IMR-90 (cell line): ENCODE measurements at regions not wholly inside any gene's neighbourhood (a gene's known extent, or its start where the extent isn't known, plus 50 kb on each side); places are given as distances from the start of the nearest gene placed in this dataset.

Source experiments
- CEBPB ChIP-seq: IDR thresholded peaks from 2 replicates; pipeline ENCODE4 v1.6.1; 2012; ENCODE audit warnings: low read depth, low read length, improper control_type of control experiment
- CHD1 ChIP-seq: IDR thresholded peaks from 2 replicates; pipeline ENCODE4 v1.6.1; 2012; ENCODE audit warnings: low read depth, low read length, improper control_type of control experiment
- MXI1 ChIP-seq: IDR thresholded peaks from 2 replicates; pipeline ENCODE4 v1.6.1; 2012; ENCODE audit warnings: low read depth, mild to moderate bottlenecking, low read length, moderate library complexity, borderline replicate concordance
- POLR2A ChIP-seq: IDR thresholded peaks from 2 replicates; pipeline ENCODE4 v1.6.1; 2012; ENCODE audit warnings: mild to moderate bottlenecking, low read depth, low read length
- SMC3 ChIP-seq: fragments of 150-350 bp; IDR thresholded peaks from 2 replicates; pipeline ENCODE4 v1.6.1; 2016; ENCODE audit warnings: low read depth, mild to moderate bottlenecking, antibody characterized with exemption, low read length, moderate library complexity
- TF ChIP-seq, protein P1 (sequence below): conservative IDR thresholded peaks from 2 replicates; pipeline ENCODE4 v1.5.1; 2012; ENCODE audit warnings: mild to moderate bottlenecking, low read depth, low read length, improper control_type of control experiment

DNA sequence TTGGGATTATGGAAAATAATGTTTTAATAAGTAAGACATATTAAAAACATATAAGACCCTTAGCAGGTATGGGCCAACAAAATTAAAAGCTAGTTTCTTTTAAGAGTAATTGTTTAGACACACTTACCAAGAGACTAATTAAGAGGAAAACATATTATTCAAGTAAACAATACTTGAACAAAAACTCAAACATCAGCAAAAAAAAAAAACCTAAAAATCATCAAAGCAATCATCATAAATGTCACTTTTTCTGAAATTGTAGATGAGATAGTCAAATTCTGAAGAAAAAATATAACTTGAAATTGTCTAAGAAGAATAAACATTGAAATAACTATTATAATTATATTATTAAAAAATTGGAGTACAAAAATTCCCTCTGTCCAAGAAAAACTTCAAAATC is 1318.2 kb downstream of the ZPLD1 start:
- no peak for TF ChIP-seq POLR2A
- TF ChIP-seq, protein P1, sequence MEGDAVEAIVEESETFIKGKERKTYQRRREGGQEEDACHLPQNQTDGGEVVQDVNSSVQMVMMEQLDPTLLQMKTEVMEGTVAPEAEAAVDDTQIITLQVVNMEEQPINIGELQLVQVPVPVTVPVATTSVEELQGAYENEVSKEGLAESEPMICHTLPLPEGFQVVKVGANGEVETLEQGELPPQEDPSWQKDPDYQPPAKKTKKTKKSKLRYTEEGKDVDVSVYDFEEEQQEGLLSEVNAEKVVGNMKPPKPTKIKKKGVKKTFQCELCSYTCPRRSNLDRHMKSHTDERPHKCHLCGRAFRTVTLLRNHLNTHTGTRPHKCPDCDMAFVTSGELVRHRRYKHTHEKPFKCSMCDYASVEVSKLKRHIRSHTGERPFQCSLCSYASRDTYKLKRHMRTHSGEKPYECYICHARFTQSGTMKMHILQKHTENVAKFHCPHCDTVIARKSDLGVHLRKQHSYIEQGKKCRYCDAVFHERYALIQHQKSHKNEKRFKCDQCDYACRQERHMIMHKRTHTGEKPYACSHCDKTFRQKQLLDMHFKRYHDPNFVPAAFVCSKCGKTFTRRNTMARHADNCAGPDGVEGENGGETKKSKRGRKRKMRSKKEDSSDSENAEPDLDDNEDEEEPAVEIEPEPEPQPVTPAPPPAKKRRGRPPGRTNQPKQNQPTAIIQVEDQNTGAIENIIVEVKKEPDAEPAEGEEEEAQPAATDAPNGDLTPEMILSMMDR: no peak
- TF ChIP-seq CEBPB: no peak
- TF ChIP-seq SMC3: no peak
- no peak for TF ChIP-seq CHD1
- TF ChIP-seq MXI1: no peak
